HUDEP-2 (cell line): ENCODE measurements at regions not wholly inside any gene's neighbourhood (a gene's known extent, or its start where the extent isn't known, plus 50 kb on each side); places are given as distances from the start of the nearest gene placed in this dataset.

Source experiments
- DNase-seq, 76 experiments: peaks; one replicate each; lab custom pipeline; 2025; ENCODE audit not compliant: unreplicated experiment in 76 of 76; lab: John Stamatoyannopoulos, UW

- DNase-seq, result no peak
Observed at GRCh38 chr4:187444061-187444460, 551.5 kb upstream of the ZFP42 start.

- DNase-seq, result no peak
Observed at GRCh38 chr4:187449702-187450101, 545.9 kb upstream of the ZFP42 start.

- peak in 1 of 76 experiments; percentile 0 for DNase-seq
Observed at GRCh38 chr4:187451776-187452175, 543.8 kb upstream of the ZFP42 start.

- DNase-seq, result no peak
Observed at GRCh38 chr4:187460016-187460415, 535.6 kb upstream of the ZFP42 start.

GRCh38 chr4:187464573-187464972, 531.0 kb upstream of the ZFP42 start:
- no peak for DNase-seq

GRCh38 chr4:187467224-187467623, 528.3 kb upstream of the ZFP42 start:
- DNase-seq, result no peak

GRCh38 chr4:187469627-187470026, 525.9 kb upstream of the ZFP42 start:
- DNase-seq, result no peak

- no peak for DNase-seq
Observed at GRCh38 chr4:187470061-187470460, 525.5 kb upstream of the ZFP42 start.

- DNase-seq, result no peak
Observed at GRCh38 chr4:187474238-187474637, 521.3 kb upstream of the ZFP42 start.

GRCh38 chr4:187475901-187476300, 519.7 kb upstream of the ZFP42 start:
- DNase-seq, result no peak

GRCh38 chr4:187477224-187477623, 518.3 kb upstream of the ZFP42 start:
- DNase-seq, result no peak

GRCh38 chr4:187478292-187479140, 517.1 kb upstream of the ZFP42 start:
- no peak for DNase-seq

GRCh38 chr4:187479511-187479910, 516.1 kb upstream of the ZFP42 start:
- no peak for DNase-seq

GRCh38 chr4:187480146-187481145, 515.1 kb upstream of the ZFP42 start:
- no peak for DNase-seq

- DNase-seq, result no peak
Observed at GRCh38 chr4:187484186-187484585, 511.4 kb upstream of the ZFP42 start.

- DNase-seq, result no peak
Observed at GRCh38 chr4:187485676-187486075, 509.9 kb upstream of the ZFP42 start.

GRCh38 chr4:187491286-187491685, 504.3 kb upstream of the ZFP42 start:
- no peak for DNase-seq

GRCh38 chr4:187491959-187492358, 503.6 kb upstream of the ZFP42 start:
- DNase-seq, result no peak

- DNase-seq, result no peak
Observed at GRCh38 chr4:187493661-187494060, 501.9 kb upstream of the ZFP42 start.

- DNase-seq, result no peak
Observed at GRCh38 chr4:187499956-187500355, 495.6 kb upstream of the ZFP42 start.

- DNase-seq, result no peak
Observed at GRCh38 chr4:187500796-187501195, 494.8 kb upstream of the ZFP42 start.
